A673 (cell line): ENCODE measurements at regions not wholly inside any gene's neighbourhood (a gene's known extent, or its start where the extent isn't known, plus 50 kb on each side); places are given as distances from the start of the nearest gene placed in this dataset.

Experiments
- CTCF ChIP-seq: fragments of 300-800, 200-600 bp; sonication (generic); conservative IDR thresholded peaks from 2 replicates; pipeline ENCODE4 v1.5.1; 2017; ENCODE audit warnings: low read depth, mild to moderate bottlenecking, antibody characterized with exemption, low read length, moderate library complexity, mixed read lengths
- EZH2 ChIP-seq: fragments of 200-600 bp; sonication (generic); IDR thresholded peaks from 2 replicates; pipeline ENCODE4 v1.6.1; 2017; ENCODE audit warnings: borderline replicate concordance, low read depth, mild to moderate bottlenecking, mixed read lengths, antibody characterized with exemption, low read length; ENCODE audit not compliant: poor library complexity, severe bottlenecking

- TF ChIP-seq CTCF (no peak), EZH2 (no peak)
Observed at GRCh38 chr12:118493962-118494361, 117.6 kb downstream of the SUDS3 start.
